HEK293 (cell line): ENCODE measurements at regions not wholly inside any gene's neighbourhood (a gene's known extent, or its start where the extent isn't known, plus 50 kb on each side); places are given as distances from the start of the nearest gene placed in this dataset.

ENCODE experiments used
- CTCF ChIA-PET: fragments of 350-600 bp; formaldehyde crosslinking; extraction: SDS; loops from one replicate; lab custom pipeline; 2021; ENCODE audit warnings: antibody characterized with exemption; lab: Yijun Ruan, JAX
- POLR2A ChIA-PET: fragments of 300-600 bp; formaldehyde crosslinking; extraction: SDS; loops from one replicate; lab custom pipeline; 2020; ENCODE audit warnings: antibody characterized with exemption, inconsistent platforms; lab: Yijun Ruan, JAX
- H3K27ac ChIP-seq: fragments of 200-500 bp; sonication (Bioruptor generic); 2 replicates; pipeline ENCODE4 v1.5.1; 2014; ENCODE audit warnings: low read depth, low read length, control low read depth, inconsistent platforms; ENCODE audit errors: extremely low read depth
- H3K36me3 ChIP-seq, 2 experiments: fragments of 200-500 bp in 1 of 2; sonication (Bioruptor generic) in 1 of 2; 1 replicate in 1 of 2; 2 replicates in 1 of 2; pipeline ENCODE4 v1.5.1; 2014 to 2017; ENCODE audit warnings: inconsistent platforms in 2 of 2, low read length in 2 of 2; ENCODE audit not compliant: control insufficient read depth in 2 of 2, insufficient read depth in 1 of 2
- H3K4me1 ChIP-seq: fragments of 200-500 bp; sonication (Bioruptor generic); 2 replicates; pipeline ENCODE4 v1.5.1; 2014; ENCODE audit warnings: mild to moderate bottlenecking, low read length, inconsistent platforms; ENCODE audit not compliant: control insufficient read depth, insufficient read depth
- H3K4me3 ChIP-seq: 2 replicates; pipeline ENCODE4 v1.5.1; 2011; ENCODE audit warnings: low read depth, mild to moderate bottlenecking, control low read depth, low read length, moderate library complexity
- H3K9me3 ChIP-seq: fragments of 200-500 bp; sonication (Bioruptor generic); 2 replicates; pipeline ENCODE4 v1.5.1; 2014; ENCODE audit warnings: low read depth, low read length, inconsistent platforms; ENCODE audit not compliant: control insufficient read depth, insufficient read depth
- FEZF1 ChIP-seq: fragments of 450-650 bp; formaldehyde crosslinking; IDR thresholded peaks from 2 replicates; pipeline ENCODE4 v1.5.1; 2016; ENCODE audit warnings: missing biosample characterization, missing genetic modification characterization
- IKZF3 ChIP-seq: fragments of 450-650 bp; IDR thresholded peaks from 2 replicates; pipeline ENCODE4 v1.5.0; 2018; ENCODE audit warnings: missing biosample characterization, mild to moderate bottlenecking, missing genetic modification characterization, moderate library complexity
- KLF16 ChIP-seq: fragments of 450-650 bp; formaldehyde crosslinking; IDR thresholded peaks from 2 replicates; pipeline ENCODE4 v1.5.1; 2017; ENCODE audit warnings: missing biosample characterization, missing genetic modification characterization
- OVOL3 ChIP-seq: fragments of 450-650 bp; formaldehyde crosslinking; IDR thresholded peaks from 2 replicates; pipeline ENCODE4 v1.5.1; 2016; ENCODE audit warnings: missing biosample characterization, missing genetic modification characterization
- SETDB1 ChIP-seq: IDR thresholded peaks from one replicate; pipeline ENCODE4 v1.6.1; 2017; ENCODE audit warnings: mild to moderate bottlenecking, low read length, moderate library complexity, mixed read lengths; ENCODE audit not compliant: insufficient read length
- ZBTB11 ChIP-seq: fragments of 450-650 bp; formaldehyde crosslinking; conservative IDR thresholded peaks from 2 replicates; pipeline ENCODE4 v1.5.1; 2016; ENCODE audit warnings: low read depth, missing biosample characterization, missing genetic modification characterization
- ZFP37 ChIP-seq: fragments of 450-650 bp; formaldehyde crosslinking; IDR thresholded peaks from 2 replicates; pipeline ENCODE4 v1.5.1; 2016; ENCODE audit warnings: missing biosample characterization, missing genetic modification characterization
- ZNF10 ChIP-seq: fragments of 450-650 bp; formaldehyde crosslinking; IDR thresholded peaks from 2 replicates; pipeline ENCODE4 v1.5.1; 2017; ENCODE audit warnings: missing biosample characterization, missing genetic modification characterization
- ZNF223 ChIP-seq: fragments of 450-650 bp; formaldehyde crosslinking; IDR thresholded peaks from 2 replicates; pipeline ENCODE4 v1.5.1; 2016; ENCODE audit warnings: missing biosample characterization, missing genetic modification characterization
- ZNF248 ChIP-seq: fragments of 450-650 bp; formaldehyde crosslinking; IDR thresholded peaks from 2 replicates; pipeline ENCODE4 v1.5.1; 2017; ENCODE audit warnings: missing biosample characterization, missing genetic modification characterization
- ZNF274 ChIP-seq, 2 experiments: fragments of 200-500 bp in 1 of 2; fragments of 450-650 bp in 1 of 2; sonication (Bioruptor generic) in 1 of 2; formaldehyde crosslinking in 1 of 2; IDR thresholded peaks; 2 replicates each; pipeline versions ENCODE4 v1.5.1 to v1.6.1; 2014 to 2016; ENCODE audit warnings: borderline replicate concordance in 1 of 2, inconsistent platforms in 1 of 2, low read length in 1 of 2, missing biosample characterization in 1 of 2, missing genetic modification characterization in 1 of 2
- ZNF350 ChIP-seq: fragments of 450-650 bp; formaldehyde crosslinking; IDR thresholded peaks from 2 replicates; pipeline ENCODE4 v1.5.0; 2017; ENCODE audit warnings: missing biosample characterization, mild to moderate bottlenecking, missing genetic modification characterization
- ZNF394 ChIP-seq: fragments of 450-650 bp; formaldehyde crosslinking; IDR thresholded peaks from 2 replicates; pipeline ENCODE4 v1.5.1; 2016; ENCODE audit warnings: missing biosample characterization, missing genetic modification characterization, mild to moderate bottlenecking, moderate library complexity, borderline replicate concordance
- ZNF449 ChIP-seq: fragments of 450-650 bp; formaldehyde crosslinking; IDR thresholded peaks from 2 replicates; pipeline ENCODE4 v1.5.1; 2017; ENCODE audit warnings: missing biosample characterization, mild to moderate bottlenecking, missing genetic modification characterization, moderate library complexity
- ZNF624 ChIP-seq: fragments of 450-650 bp; formaldehyde crosslinking; IDR thresholded peaks from 2 replicates; pipeline ENCODE4 v1.5.1; 2017; ENCODE audit warnings: missing biosample characterization, missing genetic modification characterization
- TF ChIP-seq, protein P1 (sequence below): fragments of 450-650 bp; formaldehyde crosslinking; IDR thresholded peaks from 2 replicates; pipeline ENCODE4 v1.5.1; 2016; ENCODE audit warnings: missing biosample characterization, missing genetic modification characterization

GRCh38 chr3:111012388-111013248 is 59.0 kb upstream of the NECTIN3 start:
- Histone ChIP-seq H3K9me3 (no peaks in the 10 kb centered on the region), H3K4me3 (no peak overlapping the region), H3K4me1 (no peaks in the 10 kb centered on the region), H3K36me3 (no peaks in the 10 kb centered on the region), H3K27ac (no peak overlapping the region)
- ChIA-PET POLR2A (no interaction called here), CTCF (interaction anchor here (0.5 to 1.0 kb wide), 3 partner anchors 286 to 1961 kb away, joined by 3 read pairs; no protein-coding TSS in a partner anchor)
- TF ChIP-seq SETDB1 (no peak), ZNF449 (no peak), ZBTB11 (no peak), ZNF10 (no peak), KLF16 (tag by site-specific recombination) (no peak), ZNF248 (tag by site-specific recombination) (no peak), OVOL3 (tag by site-specific recombination) (no peak), ZNF350 (tag by site-specific recombination) (no peak), FEZF1 (tag by site-specific recombination) (no peak), ZNF394 (tag by site-specific recombination) (no peak), ZNF624 (tag by site-specific recombination) (no peak), ZNF223 (no peak), ZFP37 (no peak), IKZF3 (tag by site-specific recombination) (no peak), ZNF274 (IDR thresholded peaks at IDR 0.05; ENCODE audit: low read length) (no peak), ZNF274 (tag by site-specific recombination; IDR thresholded peaks at IDR 0.05; ENCODE audit: borderline replicate concordance) (no peak)
- TF ChIP-seq, protein P1, sequence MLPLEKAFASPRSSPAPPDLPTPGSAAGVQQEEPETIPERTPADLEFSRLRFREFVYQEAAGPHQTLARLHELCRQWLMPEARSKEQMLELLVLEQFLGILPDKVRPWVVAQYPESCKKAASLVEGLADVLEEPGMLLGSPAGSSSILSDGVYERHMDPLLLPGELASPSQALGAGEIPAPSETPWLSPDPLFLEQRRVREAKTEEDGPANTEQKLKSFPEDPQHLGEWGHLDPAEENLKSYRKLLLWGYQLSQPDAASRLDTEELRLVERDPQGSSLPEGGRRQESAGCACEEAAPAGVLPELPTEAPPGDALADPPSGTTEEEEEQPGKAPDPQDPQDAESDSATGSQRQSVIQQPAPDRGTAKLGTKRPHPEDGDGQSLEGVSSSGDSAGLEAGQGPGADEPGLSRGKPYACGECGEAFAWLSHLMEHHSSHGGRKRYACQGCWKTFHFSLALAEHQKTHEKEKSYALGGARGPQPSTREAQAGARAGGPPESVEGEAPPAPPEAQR (tag by site-specific recombination) = no peak
